ENCODE measurements at regions not wholly inside any gene's neighbourhood (a gene's known extent, or its start where the extent isn't known, plus 50 kb on each side); places are given as distances from the start of the nearest gene placed in this dataset.

DNA sequence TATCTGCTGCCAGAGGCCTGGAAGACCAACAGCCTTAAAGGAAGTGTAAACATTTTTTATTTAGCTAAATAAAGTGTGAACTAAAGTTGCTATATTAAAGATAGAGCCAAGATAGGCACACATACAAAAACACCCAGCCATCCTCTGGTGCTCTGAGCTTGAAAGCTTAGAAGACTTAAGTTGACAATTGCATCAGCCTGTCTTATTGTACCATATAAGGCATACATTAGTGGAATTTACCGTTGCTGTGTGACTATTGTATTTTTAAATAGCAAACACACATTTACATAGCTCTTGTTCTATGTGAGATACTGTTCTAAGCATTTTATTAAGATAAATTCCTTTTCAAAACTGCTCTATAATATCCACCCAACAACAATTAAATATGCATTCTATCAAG, 736.6 kb upstream of the ZEB2 start:
- DNase-seq, result no peak

DNA sequence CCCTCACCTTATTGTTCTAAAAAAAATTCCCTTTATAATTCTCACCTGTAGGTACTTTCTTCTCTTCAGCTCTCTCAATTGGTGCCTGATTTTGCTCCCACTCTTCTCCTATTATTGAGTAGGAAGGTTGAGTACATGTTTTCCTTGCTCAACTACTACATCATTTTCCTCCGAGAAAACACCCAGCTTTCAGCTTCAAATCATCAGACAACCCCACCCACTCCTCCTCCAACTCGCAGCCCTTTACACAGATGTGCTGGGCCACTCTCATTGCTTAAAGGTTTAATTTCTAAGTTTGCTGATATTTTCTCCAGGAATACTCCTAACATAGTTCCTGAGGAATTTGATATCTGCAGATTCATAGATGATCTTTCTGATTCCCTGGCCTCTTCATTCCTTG, 734.4 kb upstream of the ZEB2 start:
- DNase-seq, result no peak

DNA sequence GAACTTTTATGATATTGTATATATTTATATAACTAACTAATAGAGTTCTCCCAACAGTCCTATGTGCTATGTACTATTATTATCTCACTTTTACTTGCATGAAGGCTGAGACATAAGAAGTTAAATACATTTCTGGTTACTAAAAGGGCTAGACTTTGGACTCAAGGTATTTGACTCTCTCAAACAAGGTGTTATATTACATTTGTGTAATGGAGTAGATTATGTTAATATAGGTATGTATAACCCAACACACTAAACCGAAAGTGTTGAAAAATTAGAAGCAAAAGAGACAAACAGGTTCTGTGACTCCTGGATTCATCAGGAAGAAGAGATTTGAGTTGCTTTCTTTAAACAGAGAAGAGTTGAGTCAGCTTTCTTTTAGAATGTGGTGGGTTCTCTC, 733.6 kb upstream of the ZEB2 start:
- no peak for DNase-seq

DNA sequence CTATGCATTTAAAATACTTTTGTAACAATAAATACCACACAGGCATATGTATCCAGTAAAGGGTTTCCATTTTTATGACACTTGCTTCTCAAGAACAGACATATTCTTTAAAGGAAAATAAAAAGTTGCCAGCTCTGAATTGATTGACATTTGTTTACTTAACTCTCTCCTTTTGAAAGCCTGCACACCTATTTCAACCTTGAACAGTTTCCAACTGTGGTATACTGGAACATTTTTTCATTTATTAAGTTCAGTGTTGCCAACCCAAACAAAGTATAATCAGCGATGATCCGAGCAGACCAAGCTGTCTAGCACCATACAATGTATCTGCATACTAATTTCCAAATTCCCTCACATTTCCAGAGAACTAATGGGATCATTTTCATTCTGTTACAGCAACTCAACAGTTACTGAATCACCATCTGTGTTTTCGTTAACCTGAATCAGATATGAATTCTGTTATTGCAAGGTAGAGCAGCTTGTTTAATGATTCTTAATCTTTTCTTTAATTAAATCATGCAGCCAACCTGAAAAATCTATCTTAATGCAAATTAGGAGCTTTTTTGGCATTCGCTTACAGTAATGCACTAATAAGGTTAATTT, 725.5 kb upstream of the ZEB2 start:
- DNase-seq, result no peak

DNA sequence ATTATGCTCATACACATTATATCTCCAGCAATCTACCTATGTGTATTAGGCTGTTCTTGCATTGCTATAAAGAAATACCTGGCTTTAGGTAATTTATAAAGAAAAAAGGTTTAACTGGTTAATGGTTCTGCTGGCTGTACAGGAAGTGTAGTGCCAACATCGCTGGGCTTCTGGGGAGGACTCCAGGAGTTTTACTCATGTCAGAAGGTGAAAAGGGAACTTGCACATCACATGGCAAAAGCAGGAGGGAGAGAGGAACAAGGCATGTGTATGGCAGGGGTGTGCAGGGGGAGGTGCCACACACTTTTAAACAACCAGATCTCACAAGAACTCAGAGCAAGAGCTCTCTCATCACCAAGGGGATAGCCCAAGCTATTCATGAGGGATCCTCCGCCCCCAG, 715.4 kb upstream of the ZEB2 start:
- DNase-seq, result no peak

DNA sequence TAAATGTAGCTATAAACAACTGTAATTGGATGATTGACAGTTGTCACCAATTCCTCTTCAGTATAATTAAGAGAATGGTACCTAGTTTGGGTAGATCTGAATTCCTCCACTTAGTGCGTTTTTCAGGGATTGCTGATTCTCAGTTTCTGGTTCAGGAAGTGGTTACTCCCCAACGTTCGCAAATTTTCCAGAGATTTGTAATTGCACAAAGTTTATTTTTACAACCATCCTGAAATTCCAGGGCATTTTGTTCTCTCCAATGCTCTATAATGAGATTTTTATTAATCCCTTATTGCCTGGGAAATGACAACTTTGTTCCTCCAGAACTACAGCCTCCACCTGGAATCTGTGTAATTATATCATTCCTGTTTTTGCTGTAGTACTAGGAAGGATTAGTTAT, 710.6 kb upstream of the ZEB2 start:
- DNase-seq, result no peak

DNA sequence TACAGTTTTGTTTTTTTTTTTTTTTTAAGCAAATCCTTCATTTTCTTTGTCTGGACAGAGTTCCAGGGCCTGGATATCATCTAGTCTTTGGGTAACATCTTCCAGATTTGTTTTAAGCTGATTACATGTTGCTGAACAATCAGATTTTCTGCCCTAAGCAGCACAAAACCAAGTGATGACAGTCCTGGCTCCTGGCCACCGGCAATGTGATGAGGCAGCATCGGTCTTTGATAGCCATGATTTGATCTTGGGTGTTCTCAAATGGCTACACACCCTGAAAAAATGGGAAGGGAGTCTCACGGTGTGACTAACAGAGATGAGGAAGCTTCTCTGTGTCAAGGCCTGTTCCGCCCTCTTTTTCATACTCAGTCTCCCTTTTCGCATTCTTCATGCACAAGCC, 708.6 kb upstream of the ZEB2 start:
- DNase-seq, result no peak

DNA sequence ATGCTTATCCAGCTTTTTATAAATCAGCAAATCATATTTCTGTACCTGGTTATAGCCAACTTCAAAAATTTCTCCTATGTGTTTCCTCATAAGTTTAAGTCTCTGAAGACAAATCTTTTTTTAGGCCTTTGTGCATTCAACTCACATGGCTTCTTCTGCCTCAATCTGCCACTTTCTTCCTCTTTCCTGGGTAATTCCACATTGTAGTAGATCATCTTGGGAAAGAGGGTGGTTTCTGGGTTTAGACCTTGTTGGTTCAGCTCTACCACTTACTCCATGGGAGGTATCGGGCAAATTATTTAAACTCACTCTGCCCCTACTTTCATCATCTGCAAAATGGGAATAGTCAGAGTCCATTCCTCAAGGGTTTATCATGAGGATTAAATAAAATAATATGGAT, 707.0 kb upstream of the ZEB2 start:
- DNase-seq, result no peak

DNA sequence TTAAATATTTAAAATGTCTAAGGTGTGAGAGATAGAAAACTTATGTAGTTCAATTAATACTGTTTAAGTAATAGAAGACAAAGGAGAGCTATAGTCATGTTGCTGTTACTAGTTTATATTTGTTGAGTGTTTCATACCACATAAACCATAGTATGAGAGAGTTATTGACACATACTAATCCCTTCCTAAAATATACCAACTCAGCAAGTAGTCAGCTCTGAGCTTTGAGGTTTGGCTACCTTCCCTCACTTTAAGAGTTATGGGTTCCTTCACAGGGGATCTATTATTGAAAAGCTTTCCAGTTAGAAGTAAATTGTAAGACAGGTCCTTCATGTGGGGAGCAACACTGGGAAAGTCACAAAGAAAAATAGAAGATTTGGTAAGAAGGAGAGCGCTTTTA, 701.6 kb upstream of the ZEB2 start:
- DNase-seq, result no peak

DNA sequence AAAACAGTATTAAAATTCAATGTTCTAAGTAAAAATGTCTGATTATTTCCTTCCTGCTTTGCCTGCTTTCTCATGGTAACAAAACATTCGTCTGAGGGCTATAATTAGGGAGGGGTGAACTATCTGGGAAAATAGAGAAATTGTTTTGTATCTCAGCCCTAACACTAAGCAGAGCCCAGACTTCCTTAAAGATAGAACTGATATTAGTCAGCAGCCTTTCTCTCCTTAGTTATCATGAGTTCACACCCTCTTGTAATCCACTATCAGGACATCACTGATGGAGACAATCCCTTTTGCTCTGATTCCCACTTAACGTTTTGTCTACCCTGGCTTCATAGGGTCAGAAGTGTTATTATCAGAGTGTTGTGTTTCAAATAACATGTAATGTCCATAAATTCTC, 701.1 kb upstream of the ZEB2 start:
- no peak for DNase-seq

DNA sequence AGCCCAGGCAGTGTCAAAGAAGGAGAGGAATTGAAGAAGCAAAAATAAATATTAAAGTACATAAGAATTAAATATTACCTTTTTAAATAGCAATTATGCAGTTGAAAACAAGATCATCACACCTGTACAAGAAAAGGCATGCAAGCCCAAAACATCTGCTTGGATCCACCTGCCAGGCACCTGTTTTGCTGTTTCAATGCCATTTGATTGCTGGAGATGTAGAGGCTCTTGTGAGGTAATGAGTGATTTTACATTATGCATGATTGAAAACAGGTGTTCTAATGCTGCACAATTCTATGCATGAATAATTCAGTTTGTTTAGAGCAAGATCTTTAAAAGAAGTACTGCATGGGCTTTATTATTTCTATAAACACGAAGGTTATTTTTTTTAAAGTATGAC, 700.6 kb upstream of the ZEB2 start:
- DNase-seq, result no peak

DNA sequence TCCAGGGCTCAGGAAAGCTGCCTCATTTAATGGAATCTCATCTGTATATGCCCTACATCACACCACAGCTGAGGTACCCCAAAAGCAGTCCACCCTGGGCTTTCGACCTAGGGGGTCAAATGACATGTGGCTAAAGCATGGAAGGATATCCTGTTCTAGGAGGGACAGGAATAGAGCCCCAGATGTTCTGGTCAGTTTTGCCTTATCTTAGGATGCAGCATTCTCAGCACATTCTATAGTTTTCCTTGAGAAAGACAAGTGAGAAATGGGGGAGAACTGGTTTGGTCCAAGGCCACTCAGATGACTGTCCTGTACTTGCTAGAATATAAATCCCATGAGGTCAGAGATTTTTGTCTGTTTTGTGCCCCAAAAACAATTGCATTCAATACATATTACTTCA, 688.0 kb upstream of the ZEB2 start:
- DNase-seq, result no peak

DNA sequence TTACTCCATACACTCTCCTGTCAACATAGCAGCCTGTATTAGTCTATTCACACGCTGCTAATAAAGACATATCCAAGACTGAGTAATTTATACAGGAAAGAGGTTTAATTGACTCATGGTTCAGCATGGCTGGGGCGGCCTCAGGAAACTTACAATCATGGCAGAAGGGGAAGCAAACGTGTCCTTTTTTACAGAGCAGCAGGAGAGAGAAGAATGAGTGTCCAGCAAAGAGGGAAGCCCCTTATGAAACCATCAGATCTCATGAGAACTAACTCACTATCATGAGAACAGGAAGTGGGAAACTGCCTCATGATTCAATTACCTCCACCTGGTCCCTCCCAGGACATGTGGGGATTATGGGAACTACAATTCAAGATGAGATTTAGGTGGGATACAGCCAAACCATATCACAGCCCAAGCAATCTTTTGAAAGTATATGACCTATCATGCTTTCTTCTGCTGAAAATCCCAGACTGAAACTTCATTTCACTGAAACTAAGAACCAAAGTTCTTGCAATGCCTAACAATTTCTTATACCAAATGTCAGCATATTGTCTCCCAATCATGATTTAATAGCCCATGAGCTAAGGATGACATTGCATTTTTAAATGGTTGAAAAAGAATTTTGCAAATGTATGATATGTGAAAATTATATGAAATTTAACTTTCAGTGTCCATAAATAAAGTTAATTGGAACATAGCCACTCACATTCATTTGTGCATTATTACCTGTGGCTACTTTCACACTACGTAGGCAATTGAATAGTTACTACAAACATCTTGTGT, 686.8 kb upstream of the ZEB2 start:
- no peak for DNase-seq

DNA sequence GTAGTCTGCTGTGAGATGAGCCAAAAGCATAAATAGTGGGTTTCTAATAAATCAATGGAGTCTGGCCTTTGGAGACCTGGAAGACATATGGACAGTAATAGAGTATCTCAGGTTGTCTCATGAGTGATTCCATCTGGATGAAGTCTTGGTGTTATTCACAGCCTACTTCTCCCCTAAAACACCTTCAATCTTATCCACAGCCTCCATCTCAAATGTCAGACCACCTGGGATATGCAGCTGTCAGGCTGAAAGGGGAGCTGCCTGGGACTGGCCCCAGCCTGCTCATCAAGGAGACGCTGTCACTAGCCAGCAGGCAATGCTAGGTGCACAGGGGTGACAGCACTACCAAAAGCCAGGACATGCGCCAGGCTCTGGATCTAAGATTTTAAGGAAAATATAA, 684.0 kb upstream of the ZEB2 start:
- DNase-seq, result no peak

DNA sequence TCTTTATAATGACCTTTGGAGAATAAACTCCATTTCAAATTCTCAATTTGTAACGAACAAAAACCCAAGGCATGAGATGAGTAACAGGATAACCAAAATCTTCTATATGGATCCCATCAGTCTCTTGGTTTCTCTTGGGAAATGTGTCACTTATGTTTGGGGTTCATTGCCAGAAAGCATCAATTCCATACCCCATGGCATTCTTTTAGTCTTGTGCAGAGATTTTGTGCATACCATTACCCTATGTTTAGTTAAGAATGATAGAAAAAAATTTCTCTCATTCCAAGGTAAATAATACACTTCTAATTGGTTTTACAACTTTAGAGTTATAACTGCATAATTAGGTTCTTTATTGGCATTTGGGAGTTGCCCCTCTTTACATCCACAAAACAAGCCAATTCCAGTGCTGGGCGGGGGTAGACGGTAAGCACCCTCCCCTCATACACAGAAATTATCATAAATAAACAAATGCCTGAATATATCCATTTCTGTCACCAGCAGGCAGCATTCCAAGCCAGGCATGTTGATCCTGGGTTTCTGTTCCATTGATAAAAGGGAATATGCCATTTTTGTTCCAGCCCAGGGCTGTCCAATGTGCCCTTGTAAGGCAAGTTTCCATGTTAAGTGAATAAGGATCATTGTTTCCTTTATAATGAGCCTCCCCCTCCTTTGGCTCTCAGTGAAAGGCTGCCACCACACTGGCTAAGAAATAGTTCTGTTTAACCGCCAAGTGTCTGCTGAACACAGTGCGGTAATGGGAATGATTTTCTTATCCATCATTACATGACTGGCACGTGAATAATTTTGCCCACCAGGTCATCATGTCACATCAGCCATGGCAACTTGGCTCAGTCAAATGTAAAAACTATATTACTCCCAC, 680.1 kb upstream of the ZEB2 start:
- no peak for DNase-seq

DNA sequence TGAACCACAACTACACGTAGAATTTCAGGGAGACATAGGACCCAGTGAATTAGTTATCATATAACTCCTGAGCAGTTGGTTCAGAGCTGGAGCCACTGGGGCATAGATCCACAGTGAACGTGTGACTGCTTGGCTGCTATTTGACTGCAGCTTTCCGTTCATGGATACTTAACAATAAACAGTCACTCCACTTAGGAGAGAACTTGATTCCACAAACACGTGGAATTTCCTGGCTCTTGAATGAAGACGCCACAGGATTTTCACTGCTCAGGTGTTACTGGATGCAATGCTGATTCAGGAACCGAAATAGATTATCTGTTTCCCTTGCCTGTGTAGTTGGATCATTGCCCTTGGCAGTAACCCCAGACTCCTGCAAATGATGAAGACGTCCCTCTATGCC, 679.1 kb upstream of the ZEB2 start:
- DNase-seq, result no peak

DNA sequence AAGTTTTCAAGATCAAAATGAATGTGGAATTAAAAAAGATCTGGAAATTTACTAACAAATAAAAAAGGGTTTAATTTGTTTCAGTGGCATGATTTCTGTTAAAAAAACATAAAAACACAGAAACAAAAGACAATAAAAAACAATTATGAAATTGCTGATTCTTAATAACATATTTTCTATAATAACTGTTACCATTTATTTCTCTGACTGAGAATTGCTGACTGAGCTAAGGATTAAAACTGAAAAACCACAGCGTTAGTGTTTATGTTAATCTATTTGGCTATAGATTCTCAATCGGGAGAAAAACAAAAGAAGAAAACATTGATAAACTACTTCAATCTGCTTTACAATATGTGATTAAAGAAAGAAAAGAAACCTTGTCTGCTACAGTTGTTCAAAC, 678.6 kb upstream of the ZEB2 start:
- no peak for DNase-seq

DNA sequence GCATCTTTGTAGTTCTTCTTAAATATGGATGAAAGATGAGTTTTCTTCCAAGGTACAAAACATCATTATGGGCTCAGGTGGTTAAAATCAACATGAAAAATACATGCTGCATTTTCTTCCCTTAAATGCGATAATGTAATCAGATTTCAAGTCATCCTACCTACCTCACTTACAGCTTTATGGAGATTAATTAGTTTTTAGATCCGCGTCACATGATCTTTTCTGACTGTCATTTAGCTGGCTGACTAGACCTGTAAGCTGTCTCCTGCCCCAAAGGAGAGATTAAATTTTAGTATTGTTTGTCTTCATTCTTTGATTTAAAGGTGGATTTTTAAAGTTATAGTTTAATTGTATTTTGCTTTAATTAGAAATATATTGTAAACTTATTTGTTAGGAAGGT, 678.0 kb upstream of the ZEB2 start:
- no peak for DNase-seq

DNA sequence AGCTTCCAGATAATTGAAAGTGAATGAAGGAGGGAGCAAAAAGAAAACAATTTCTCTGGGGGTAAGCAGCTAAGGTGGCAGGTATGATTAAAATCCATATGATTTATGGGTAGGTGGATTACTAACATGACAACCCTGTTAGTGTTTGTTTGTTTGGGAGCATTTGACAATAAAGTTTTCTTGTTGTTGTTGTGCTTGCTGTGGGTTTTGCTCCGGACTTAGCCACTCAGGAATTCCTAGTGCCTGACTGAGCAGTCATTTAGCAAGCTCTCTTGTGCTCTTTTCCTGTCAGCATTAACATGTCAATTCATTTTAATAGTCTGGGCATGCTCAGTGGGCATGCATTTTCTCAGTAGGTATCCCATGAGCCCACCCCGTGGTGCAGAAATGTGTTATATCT, 674.8 kb upstream of the ZEB2 start:
- DNase-seq, result no peak

DNA sequence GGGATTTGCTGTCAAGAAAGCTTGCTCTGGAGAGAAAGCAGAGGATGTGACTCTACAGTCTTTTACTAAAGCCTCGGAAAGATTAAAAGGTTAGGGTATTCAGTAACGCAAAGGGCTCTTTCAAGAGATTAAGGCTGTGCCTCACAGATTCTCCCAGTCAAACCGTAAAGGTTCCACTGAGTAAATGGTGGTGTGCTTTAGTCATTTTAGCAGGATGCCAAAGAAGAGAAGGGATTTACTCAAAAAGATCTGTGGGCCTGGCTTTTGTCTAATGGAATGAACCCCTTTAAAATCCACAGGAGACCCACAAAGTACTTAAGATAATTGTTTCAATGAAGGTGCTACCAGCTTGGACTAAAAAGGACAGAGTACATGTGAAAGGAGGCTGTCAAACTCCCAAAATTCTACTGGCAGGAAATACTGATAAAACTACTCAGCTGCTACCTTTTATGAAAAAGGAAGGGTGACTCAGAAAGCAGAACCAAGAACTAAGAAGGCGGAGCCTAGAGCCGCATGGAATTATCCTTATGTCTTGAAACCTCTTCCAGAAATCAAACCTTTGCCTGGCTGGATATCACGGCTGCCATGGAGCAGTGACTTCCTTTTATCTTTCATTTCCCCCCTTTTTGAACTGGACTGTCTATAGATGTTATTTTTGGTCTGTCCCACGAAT, 670.2 kb upstream of the ZEB2 start:
- no peak for DNase-seq

DNA sequence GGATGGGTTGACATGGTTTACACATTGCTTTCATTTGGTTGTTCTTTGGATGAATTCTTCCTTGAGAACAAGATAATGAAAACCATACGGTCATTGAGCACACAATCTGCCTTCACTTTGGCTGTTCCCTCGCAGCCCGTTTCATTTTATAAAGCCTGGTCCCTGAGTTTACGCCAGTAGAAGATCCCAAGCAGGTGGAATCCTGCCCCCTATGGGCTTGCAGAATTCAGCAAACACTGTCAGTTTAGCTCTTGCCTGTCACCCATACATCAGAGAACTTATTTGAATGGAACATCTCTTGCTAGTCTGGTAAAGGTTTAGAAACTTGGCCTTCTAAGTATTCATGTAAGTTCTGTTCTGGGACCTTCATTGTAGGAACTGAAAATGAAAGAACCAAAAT, 666.4 kb upstream of the ZEB2 start:
- no peak for DNase-seq

DNA sequence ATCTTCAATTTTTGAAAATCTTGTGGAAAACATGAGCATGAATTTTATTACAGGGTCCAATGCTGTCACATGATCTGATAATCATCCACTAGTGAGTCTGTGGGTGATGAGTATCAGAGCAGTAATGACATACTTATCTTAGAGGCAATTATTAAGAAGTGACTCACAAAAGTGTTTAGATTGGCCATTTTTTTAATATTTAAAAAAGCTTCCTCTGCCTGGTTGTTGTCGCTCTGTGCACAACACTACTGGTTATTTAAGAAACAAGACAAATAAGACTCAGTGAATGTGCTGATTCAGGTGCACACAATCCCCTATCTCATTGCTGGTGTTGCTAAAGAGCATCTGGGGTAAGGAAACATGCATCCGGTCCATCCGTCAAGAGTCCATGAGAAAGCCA, 665.8 kb upstream of the ZEB2 start:
- DNase-seq, result no peak

Measured in activated T-cell treated with anti-CD3 and anti-CD28 coated beads, Interleukin-2, amount 50 U/mL, for 1 hour (primary cell).